ENCODE measurements at regions not wholly inside any gene's neighbourhood (a gene's known extent, or its start where the extent isn't known, plus 50 kb on each side); places are given as distances from the start of the nearest gene placed in this dataset.

GRCh38 chr5:57831090-57831489, 348.5 kb upstream of the ACTBL2 start:
- no peak overlapping the region for H3K27ac ChIP-seq
- TF ChIP-seq CTCF (conservative IDR thresholded peaks at IDR 0.05) (no peak), ZFX (IDR thresholded peaks at IDR 0.05) (no peak)

GRCh38 chr5:57828221-57828620, 345.6 kb upstream of the ACTBL2 start:
- no peak overlapping the region for H3K27ac ChIP-seq
- TF ChIP-seq CTCF (conservative IDR thresholded peaks at IDR 0.05) = no peak
- TF ChIP-seq ZFX (IDR thresholded peaks at IDR 0.05) = no peak

GRCh38 chr5:57825031-57825686, 342.5 kb upstream of the ACTBL2 start:
- no peak overlapping the region for H3K27ac ChIP-seq

GRCh38 chr5:57824623-57825022, 342.0 kb upstream of the ACTBL2 start:
- no peak for TF ChIP-seq CTCF (conservative IDR thresholded peaks at IDR 0.05)
- TF ChIP-seq ZFX (IDR thresholded peaks at IDR 0.05) = no peak
- no peak overlapping the region for H3K27ac ChIP-seq

More at GRCh38 chr5:57825031-57825686, 342.5 kb upstream of the ACTBL2 start:
- TF ChIP-seq CTCF (conservative IDR thresholded peaks at IDR 0.05) (no peak), ZFX (IDR thresholded peaks at IDR 0.05) (no peak)

- TF ChIP-seq ZFX (IDR thresholded peaks at IDR 0.05) = no peak
- TF ChIP-seq CTCF (conservative IDR thresholded peaks at IDR 0.05) = no peak
- no peak overlapping the region for H3K27ac ChIP-seq
Observed at GRCh38 chr5:57824047-57824446, 341.4 kb upstream of the ACTBL2 start.

- no peak overlapping the region for H3K27ac ChIP-seq
- TF ChIP-seq CTCF (conservative IDR thresholded peaks at IDR 0.05) (no peak), ZFX (IDR thresholded peaks at IDR 0.05) (no peak)
Observed at GRCh38 chr5:57822651-57823050, 340.0 kb upstream of the ACTBL2 start.

- TF ChIP-seq ZFX (IDR thresholded peaks at IDR 0.05) (no peak), CTCF (conservative IDR thresholded peaks at IDR 0.05) (no peak)
Observed at GRCh38 chr5:57818397-57818796, 335.8 kb upstream of the ACTBL2 start.

More at GRCh38 chr5:57818397-57818796, 335.8 kb upstream of the ACTBL2 start:
- no peak overlapping the region for H3K27ac ChIP-seq
